ENCODE measurements at regions not wholly inside any gene's neighbourhood (a gene's known extent, or its start where the extent isn't known, plus 50 kb on each side); places are given as distances from the start of the nearest gene placed in this dataset.
"Not testable (repeated sequence)": the region's sequence is repeated elsewhere in the genome, so short reads cannot be mapped to it uniquely, and the experiment has no call there.

DNA sequence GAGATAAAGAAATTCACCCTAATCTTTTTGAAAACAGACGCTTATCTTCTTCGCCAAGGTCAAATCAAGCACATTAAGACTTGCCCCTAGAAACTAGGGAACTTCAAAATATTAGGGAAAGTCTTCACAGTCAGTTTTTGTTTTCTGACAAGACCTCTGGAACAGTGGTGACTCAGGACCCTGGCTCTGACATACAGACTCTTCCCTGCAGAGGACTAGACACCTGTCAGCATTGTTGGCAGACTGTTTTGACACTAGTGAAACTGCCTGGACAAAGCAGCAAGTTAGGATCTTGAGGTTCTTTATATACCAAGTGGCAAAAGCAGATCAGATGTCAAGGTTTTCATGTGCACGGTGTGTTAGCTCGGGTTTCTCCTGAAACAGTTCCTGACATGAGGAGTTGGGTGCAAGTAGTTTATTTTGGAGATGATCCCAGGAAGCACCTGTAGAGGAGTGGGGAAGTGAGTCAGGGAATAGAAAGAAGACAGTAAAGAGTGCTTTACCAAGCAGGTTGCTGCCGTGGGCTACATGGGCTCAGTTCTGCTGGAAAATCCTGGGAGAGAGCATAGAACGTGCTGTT, 182.0 kb upstream of the IRX5 start:
- no peaks in the 10 kb centered on the region for H3K36me3 ChIP-seq (replicated peaks)
- in situ Hi-C loops (cut with HindIII; ENCODE audit: low pct_ligation_motif_present, low sequenced_read_pairs), result no loop called here
- no peaks in the 10 kb centered on the region for H3K27me3 ChIP-seq (replicated peaks)
- H3K4me3 ChIP-seq (ENCODE audit: low read depth, low read length), result no peak overlapping the region
- TF ChIP-seq, protein P1, sequence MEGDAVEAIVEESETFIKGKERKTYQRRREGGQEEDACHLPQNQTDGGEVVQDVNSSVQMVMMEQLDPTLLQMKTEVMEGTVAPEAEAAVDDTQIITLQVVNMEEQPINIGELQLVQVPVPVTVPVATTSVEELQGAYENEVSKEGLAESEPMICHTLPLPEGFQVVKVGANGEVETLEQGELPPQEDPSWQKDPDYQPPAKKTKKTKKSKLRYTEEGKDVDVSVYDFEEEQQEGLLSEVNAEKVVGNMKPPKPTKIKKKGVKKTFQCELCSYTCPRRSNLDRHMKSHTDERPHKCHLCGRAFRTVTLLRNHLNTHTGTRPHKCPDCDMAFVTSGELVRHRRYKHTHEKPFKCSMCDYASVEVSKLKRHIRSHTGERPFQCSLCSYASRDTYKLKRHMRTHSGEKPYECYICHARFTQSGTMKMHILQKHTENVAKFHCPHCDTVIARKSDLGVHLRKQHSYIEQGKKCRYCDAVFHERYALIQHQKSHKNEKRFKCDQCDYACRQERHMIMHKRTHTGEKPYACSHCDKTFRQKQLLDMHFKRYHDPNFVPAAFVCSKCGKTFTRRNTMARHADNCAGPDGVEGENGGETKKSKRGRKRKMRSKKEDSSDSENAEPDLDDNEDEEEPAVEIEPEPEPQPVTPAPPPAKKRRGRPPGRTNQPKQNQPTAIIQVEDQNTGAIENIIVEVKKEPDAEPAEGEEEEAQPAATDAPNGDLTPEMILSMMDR (IDR thresholded peaks at IDR 0.05; ENCODE audit: low read depth, low read length, missing control alignments), result no peak
- no peak overlapping the region for H3K27ac ChIP-seq
- DNase-seq, result no peak

DNA sequence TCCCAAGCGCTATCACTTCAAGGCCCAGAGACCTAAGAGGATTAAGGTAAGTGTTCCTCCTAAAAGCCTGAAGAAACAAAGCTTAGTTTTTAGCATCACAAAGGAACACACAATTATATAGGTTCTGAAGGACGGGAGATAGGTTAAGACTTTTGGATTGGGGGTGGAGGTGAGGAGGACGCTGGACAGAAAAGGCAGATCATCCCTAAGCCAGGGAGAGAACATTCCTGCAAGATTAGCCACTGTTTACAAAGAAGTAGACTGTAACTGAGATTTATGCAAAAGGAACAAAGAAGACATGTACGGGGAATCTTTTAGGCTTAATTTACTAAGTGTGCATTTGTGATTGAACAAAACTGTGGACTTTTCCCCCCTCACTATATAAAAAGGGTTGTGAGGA, 184.1 kb upstream of the IRX5 start:
- Histone ChIP-seq H3K27me3 (replicated peaks) (no peaks in the 10 kb centered on the region), H3K27ac (no peak overlapping the region), H3K36me3 (replicated peaks) (no peaks in the 10 kb centered on the region), H3K4me3 (ENCODE audit: low read depth, low read length) (no peak overlapping the region)
- TF ChIP-seq, protein P1 (IDR thresholded peaks at IDR 0.05; ENCODE audit: low read depth, low read length, missing control alignments), result no peak
- DNase-seq, result no peak
- in situ Hi-C loops (cut with HindIII; ENCODE audit: low pct_ligation_motif_present, low sequenced_read_pairs), result no loop called here

DNA sequence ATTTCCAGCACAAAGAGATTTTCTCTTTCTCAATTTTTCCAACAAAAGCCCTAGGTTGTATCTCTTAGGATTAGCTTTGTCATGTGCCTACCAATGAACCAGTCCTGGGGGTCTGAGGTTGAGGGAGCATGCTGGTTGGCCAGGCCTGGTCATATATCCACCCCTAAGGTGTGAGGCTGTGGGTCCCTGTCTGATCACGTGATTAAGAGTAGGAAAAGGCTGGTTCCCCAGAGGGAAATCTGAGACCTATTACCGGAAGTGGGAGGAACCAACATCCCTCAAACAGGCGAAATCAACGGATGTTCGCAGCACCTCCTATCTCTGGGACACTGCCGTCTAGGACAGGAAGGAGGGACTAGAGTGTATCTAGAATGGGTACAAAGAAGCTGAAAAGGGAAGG, 185.7 kb upstream of the IRX5 start:
- no peaks in the 10 kb centered on the region for H3K36me3 ChIP-seq (replicated peaks)
- H3K27ac ChIP-seq, result no peak overlapping the region
- TF ChIP-seq, protein P1 (IDR thresholded peaks at IDR 0.05; ENCODE audit: low read depth, low read length, missing control alignments), result no peak
- in situ Hi-C loops (cut with HindIII; ENCODE audit: low pct_ligation_motif_present, low sequenced_read_pairs), result no loop called here
- no peak for DNase-seq
- no peaks in the 10 kb centered on the region for H3K27me3 ChIP-seq (replicated peaks)
- no peak overlapping the region for H3K4me3 ChIP-seq (ENCODE audit: low read depth, low read length)

DNA sequence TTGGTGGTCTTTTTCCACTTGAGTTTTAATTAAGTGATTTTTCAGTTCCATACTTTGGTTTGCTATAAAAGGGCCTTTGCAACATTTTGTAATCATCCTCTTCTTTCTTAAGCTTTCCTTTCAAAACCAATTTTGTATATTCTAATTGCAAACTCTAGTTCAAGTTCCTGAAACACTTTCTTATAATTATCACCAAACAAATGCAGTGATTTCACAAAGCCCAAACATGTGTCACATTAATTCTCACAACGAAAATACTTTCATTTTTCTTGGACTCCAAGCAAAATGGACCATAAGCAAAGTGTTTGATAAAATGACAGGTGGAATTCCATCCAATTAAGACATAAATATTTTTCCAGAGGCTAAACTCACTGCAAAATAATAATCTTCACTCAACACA, 188.2 kb upstream of the IRX5 start:
- TF ChIP-seq, protein P1 (IDR thresholded peaks at IDR 0.05; ENCODE audit: low read depth, low read length, missing control alignments), result no peak
- no peak overlapping the region for H3K4me3 ChIP-seq (ENCODE audit: low read depth, low read length)
- no peak for DNase-seq
- in situ Hi-C loops (cut with HindIII; ENCODE audit: low pct_ligation_motif_present, low sequenced_read_pairs), result no loop called here
- no peaks in the 10 kb centered on the region for H3K27me3 ChIP-seq (replicated peaks)
- no peak overlapping the region for H3K27ac ChIP-seq
- H3K36me3 ChIP-seq (replicated peaks), result no peaks in the 10 kb centered on the region

DNA sequence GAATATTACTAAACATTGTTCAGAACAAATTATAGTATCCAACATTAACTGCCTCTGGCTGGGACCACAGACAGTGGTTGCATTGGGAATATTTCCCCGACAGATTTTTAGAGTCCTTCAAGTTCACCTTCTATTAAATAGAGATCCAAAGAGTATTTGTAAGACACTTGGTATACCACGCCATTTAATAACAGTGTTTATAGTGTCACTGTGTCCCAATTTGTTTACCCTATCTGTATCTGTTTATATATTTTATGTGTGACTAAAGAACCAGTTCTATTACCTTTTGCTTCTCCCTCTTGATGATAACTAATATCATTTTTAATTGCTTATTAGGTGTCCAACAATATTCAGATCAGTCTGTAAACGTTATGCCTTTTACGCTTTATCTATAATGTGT, 191.3 kb upstream of the IRX5 start:
- no peak for DNase-seq
- H3K4me3 ChIP-seq (ENCODE audit: low read depth, low read length), result no peak overlapping the region
- no peak overlapping the region for H3K27ac ChIP-seq
- no peaks in the 10 kb centered on the region for H3K27me3 ChIP-seq (replicated peaks)
- no peaks in the 10 kb centered on the region for H3K36me3 ChIP-seq (replicated peaks)
- in situ Hi-C loops (cut with HindIII; ENCODE audit: low pct_ligation_motif_present, low sequenced_read_pairs), result no loop called here
- TF ChIP-seq, protein P1 (IDR thresholded peaks at IDR 0.05; ENCODE audit: low read depth, low read length, missing control alignments), result no peak

DNA sequence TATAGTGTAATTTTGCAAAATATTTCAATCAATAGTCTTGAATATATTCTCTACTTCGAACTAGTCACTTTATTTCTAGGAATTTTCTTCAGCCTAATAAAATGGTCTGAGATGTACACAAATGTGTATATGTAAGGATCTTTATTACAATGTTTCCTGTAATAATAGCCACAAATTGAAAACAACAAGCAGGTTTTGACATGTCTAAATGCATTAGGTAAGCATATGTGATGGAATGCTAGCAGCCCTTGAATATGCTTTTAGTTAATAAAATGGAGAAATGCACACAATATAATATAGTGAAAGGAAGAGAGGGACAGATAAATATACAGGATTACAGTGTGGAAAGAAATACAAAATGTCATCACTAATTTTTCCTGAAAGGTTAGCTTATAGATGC, 196.5 kb upstream of the IRX5 start:
- in situ Hi-C loops (cut with HindIII; ENCODE audit: low pct_ligation_motif_present, low sequenced_read_pairs), result no loop called here
- TF ChIP-seq, protein P1 (IDR thresholded peaks at IDR 0.05; ENCODE audit: low read depth, low read length, missing control alignments), result no peak
- H3K27me3 ChIP-seq (replicated peaks), result no peaks in the 10 kb centered on the region
- DNase-seq, result no peak
- H3K4me3 ChIP-seq (ENCODE audit: low read depth, low read length), result no peak overlapping the region
- no peak overlapping the region for H3K27ac ChIP-seq
- H3K36me3 ChIP-seq (replicated peaks), result no peaks in the 10 kb centered on the region

DNA sequence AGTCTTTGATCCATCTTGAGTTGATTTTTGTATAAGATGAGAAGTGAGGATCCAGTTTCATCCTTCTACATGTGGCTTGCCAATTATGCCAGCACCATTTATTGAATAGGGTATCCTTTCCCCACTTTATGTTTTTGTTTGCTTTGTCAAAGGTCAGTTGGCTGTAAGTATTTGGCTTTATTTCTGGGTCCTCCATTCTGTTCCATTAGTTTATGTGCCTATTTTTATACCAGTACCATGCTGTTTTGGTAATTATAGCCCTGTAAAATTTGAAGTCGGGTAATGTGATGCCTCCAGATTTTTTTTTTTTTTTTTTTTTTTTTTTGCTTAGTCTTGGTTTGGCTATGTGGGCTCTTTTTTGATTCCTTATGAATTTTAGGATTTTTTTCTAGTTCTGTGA, 203.0 kb upstream of the IRX5 start:
- H3K27ac ChIP-seq; H3K27me3 ChIP-seq (replicated peaks); H3K36me3 ChIP-seq (replicated peaks); in situ Hi-C loops (cut with HindIII; ENCODE audit: low pct_ligation_motif_present, low sequenced_read_pairs); DNase-seq; H3K4me3 ChIP-seq (ENCODE audit: low read depth, low read length): not testable (repeated sequence)
